OCI-LY3 (cell line): ENCODE measurements at regions not wholly inside any gene's neighbourhood (a gene's known extent, or its start where the extent isn't known, plus 50 kb on each side); places are given as distances from the start of the nearest gene placed in this dataset.

Experiments
- CTCF ChIP-seq: fragments of 200-600, 300-600 bp; sonication (generic); IDR thresholded peaks from 2 replicates; pipeline ENCODE4 v1.5.1; 2014; ENCODE audit warnings: antibody characterized with exemption, low read length, low read depth
- EZH2phosphoT487 ChIP-seq: fragments of 200-600 bp; shearing (Covaris generic); IDR thresholded peaks from 2 replicates; pipeline ENCODE4 v1.6.1; 2018; ENCODE audit warnings: antibody characterized with exemption, mixed run types, low read depth

DNA sequence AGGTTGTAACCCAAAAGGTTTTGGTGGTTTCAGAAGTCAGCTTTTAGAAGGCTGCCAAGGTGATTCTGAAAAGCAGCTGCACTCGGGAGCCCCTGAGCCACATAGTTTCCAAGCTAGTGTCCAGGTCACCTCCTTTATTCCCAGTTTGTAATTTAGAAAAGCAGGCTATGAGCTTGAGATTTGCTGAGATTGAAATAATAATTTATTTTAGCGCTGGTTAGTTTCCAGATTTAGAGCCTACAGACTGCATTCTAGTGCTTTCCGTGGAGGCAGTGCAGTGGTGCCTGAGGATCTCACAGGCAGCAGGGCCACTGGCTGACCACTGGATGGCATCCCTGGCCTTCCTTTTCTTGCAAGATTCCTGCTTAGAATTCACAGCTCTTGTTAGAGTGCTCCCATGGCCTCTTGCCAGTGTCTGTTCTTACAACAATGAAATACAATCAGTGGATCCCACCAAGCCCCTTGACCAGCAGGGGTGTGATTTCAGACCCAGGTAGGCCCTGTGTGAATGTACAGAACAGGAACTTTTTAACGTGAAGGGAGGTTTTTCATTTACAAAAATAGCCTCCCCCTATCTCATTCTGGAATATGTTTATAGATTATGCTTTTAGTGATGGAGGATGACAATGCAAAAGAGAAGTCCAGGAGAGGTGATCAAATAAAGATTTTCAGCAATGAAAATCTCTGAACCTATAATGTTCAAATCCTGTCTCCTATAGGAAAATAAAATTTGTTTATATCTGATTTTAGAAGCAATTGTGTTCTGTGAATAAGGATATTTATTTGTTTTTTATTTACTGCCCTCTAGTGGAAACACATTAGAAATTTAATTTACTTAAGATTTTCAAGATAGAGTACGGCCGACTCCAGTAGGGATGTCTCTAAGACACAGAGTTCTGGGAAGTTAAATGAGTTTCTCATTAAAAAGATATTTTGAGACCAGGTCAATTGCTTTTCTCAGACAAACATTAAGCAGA, 362.1 kb upstream of the STXBP6 start:
- TF ChIP-seq EZH2phosphoT487: no peak
- peak; percentile 38; the same call in 1 of the 2 replicates for TF ChIP-seq CTCF
